GM18507 (cell line): ENCODE measurements at regions not wholly inside any gene's neighbourhood (a gene's known extent, or its start where the extent isn't known, plus 50 kb on each side); places are given as distances from the start of the nearest gene placed in this dataset.

Source experiments
- DNase-seq: peaks from one replicate; pipeline ENCODE4 v3.0.0; 2011; ENCODE audit warnings: low read depth; ENCODE audit not compliant: insufficient read length; ENCODE audit errors: extremely low spot score
- FAIRE-seq: peaks from 2 replicates; lab custom pipeline; 2011; peaks lifted over from hg19 to GRCh38; lab: Jason Lieb, UNC

GRCh38 chr21:41672543-41672915 lies 94.3 kb downstream of the RIPK4 start:
- no peak for DNase-seq
- FAIRE-seq: no peak

GRCh38 chr21:41671859-41672542 lies 94.9 kb downstream of the RIPK4 start:
- FAIRE-seq (no peak), DNase-seq (no peak)

GRCh38 chr21:41671212-41671762 lies 95.6 kb downstream of the RIPK4 start:
- FAIRE-seq: no peak
- no peak for DNase-seq

- DNase-seq (no peak), FAIRE-seq (no peak)
Measured at GRCh38 chr21:41670056-41670805, 96.6 kb downstream of the RIPK4 start.

- FAIRE-seq: no peak
- DNase-seq: no peak
Measured at GRCh38 chr21:41669533-41669830, 97.4 kb downstream of the RIPK4 start.

DNA sequence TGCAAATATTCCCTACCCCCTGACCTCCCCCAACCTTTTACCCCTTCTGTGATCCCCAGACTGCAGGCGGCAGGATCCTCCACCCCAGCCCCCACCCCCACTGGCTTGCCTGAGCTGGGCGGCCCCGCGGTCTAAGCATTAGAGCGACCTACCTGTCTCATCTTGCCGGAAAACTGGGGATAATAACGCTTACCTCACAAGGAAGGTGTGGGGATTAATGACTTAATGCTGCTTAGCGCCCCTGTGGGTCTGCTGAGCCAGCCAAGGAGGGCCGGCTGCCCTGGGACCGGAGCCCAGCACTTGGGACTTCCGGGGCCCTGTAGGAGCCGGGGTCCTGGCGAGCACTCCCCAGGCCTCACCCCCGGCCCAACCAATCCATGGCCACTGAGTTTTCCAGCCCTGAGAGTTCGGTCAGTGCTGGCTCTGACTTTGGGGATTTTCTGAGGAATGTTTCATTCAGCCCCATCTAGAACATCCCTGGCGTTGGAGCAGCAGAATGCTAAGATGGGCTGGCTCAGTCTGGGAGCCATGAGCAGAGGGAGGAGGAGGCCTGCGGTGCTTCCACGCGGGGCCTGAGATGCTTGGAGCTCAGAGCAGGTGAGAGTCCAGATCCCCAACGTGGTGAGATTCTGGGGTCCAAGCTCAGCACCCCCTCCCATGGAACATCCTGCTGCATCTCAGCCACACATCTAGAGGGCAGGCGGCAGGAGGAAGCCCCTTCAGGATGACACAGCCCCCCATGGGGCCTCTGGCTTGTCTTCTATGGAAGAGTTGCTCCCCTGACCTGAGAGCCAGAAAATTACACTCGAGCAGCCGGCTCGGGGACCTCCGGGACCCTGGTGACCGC lies 97.9 kb downstream of the RIPK4 start:
- FAIRE-seq (no peak), DNase-seq (no peak)

- FAIRE-seq (no peak), DNase-seq (no peak)
Measured at GRCh38 chr21:41668051-41668541, 98.8 kb downstream of the RIPK4 start.

DNA sequence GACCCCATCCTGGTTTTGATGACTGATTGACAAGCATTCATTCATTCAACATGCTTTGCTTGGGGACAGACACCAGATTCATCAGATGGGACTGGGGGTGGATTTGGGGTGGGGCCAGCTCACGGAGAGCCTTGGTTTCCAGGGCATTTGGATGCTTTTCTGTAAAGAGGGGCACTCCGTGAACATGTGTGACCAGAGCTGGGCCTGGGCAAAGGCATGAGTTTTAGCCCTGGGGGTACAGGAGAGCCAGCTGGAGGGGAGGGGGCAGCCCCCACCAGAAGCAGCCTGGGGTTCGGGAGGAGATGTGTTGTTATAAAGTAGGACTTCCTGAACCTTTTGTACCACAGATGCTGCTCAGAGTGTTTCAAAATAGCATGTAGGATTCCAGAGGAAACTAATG lies 99.7 kb downstream of the RIPK4 start:
- no peak for FAIRE-seq

DNA sequence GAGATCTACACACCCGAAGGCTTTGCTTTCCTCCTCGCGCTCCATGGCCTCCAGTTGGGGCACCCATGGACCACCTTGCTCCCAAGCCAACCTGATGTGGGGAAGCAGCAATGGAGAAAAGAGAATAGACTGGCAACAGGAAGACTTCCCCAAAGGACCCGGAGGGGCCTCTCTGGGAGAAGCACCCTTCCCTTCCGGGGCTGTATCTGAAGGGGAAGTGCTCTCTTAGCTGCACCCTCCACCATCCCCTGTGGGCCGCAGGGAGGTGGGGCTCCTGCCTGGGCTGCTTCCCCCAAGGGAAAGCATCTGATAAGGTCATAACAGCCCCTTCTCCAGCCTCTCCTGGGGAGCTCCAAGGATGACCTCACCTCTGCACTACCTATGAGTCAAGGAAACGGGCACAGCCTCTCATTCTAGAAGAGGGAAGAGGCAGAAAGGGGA lies 100.2 kb downstream of the RIPK4 start:
- FAIRE-seq: no peak
- no peak for DNase-seq

More for the DNA sequence above, 99.7 kb downstream of the RIPK4 start:
- no peak for DNase-seq

- FAIRE-seq (no peak), DNase-seq (no peak)
Measured at GRCh38 chr21:41665766-41666595, 100.9 kb downstream of the RIPK4 start.

GRCh38 chr21:41664881-41665765 lies 101.7 kb downstream of the RIPK4 start:
- DNase-seq (no peak), FAIRE-seq (no peak)

GRCh38 chr21:41663805-41664788 lies 102.8 kb downstream of the RIPK4 start:
- DNase-seq (no peak), FAIRE-seq (peak; percentile 71)

GRCh38 chr21:41662761-41663160 lies 104.1 kb downstream of the RIPK4 start:
- FAIRE-seq: no peak
- no peak for DNase-seq

GRCh38 chr21:41662161-41662560 lies 104.7 kb downstream of the RIPK4 start:
- FAIRE-seq (no peak), DNase-seq (no peak)

- no peak for FAIRE-seq
- no peak for DNase-seq
Measured at GRCh38 chr21:41660748-41661147, 106.1 kb downstream of the RIPK4 start.

- FAIRE-seq: no peak
- DNase-seq: no peak
Measured at GRCh38 chr21:41659791-41660560, 106.9 kb downstream of the RIPK4 start.
